Endothelial cell of umbilical vein (primary cell): ENCODE measurements at regions not wholly inside any gene's neighbourhood (a gene's known extent, or its start where the extent isn't known, plus 50 kb on each side); places are given as distances from the start of the nearest gene placed in this dataset.

Source experiments
- BruUV-seq: library from RNA; stranded (reverse); fragments of 400-500 nt; replicated peaks from 2 replicates; lab custom pipeline; 2021; lab: Mats Ljungman, UMichigan
- CTCF ChIA-PET: fragments of 300-600, 350-600 bp; sonication (Branson Sonifier 250); formaldehyde crosslinking; loops from one replicate; lab custom pipeline; 2021; ENCODE audit warnings: antibody characterized with exemption, inconsistent platforms; lab: Charles Lee
- POLR2A ChIA-PET: fragments of 300-600, 350-600 bp; sonication (Branson Sonifier 250); formaldehyde crosslinking; loops from one replicate; lab custom pipeline; 2021; ENCODE audit warnings: antibody characterized with exemption, inconsistent platforms; lab: Charles Lee
- DNase-seq: peaks from one replicate; pipeline ENCODE4 v3.0.0-alpha.2; 2011; ENCODE audit warnings: low read depth, low spot score
- FAIRE-seq: peaks from 2 replicates; lab custom pipeline; 2011; peaks lifted over from hg19 to GRCh38; lab: Jason Lieb, UNC
- H2AFZ ChIP-seq: 2 replicates; pipeline ENCODE4 v1.6.0; 2012; ENCODE audit warnings: low read depth, low read length, control low read depth, inconsistent platforms
- H3K27ac ChIP-seq: 2 replicates; pipeline ENCODE4 v1.5.1; 2011; ENCODE audit warnings: low read depth, mild to moderate bottlenecking, control low read depth, low read length, moderate library complexity; ENCODE audit not compliant: insufficient read depth
- H3K27me3 ChIP-seq, 2 experiments: 2 replicates each; pipeline versions ENCODE4 v1.6.0 to v1.6.1; 2011; ENCODE audit warnings: low read length in 2 of 2, mixed read lengths in 1 of 2; ENCODE audit not compliant: control insufficient read depth in 2 of 2, insufficient read depth in 2 of 2
- H3K36me3 ChIP-seq, 2 experiments: 2 replicates in 1 of 2; 3 replicates in 1 of 2; pipeline ENCODE4 v1.5.1; 2011; ENCODE audit warnings: low read length in 2 of 2, mild to moderate bottlenecking in 1 of 2, moderate library complexity in 1 of 2; ENCODE audit not compliant: control insufficient read depth in 2 of 2, insufficient read depth in 2 of 2; ENCODE audit errors: extremely low read depth in 1 of 2
- H3K4me1 ChIP-seq: 3 replicates; pipeline ENCODE4 v1.5.1; 2011; ENCODE audit warnings: mild to moderate bottlenecking, low read length; ENCODE audit not compliant: control insufficient read depth, insufficient read depth; ENCODE audit errors: extremely low read depth
- H3K4me2 ChIP-seq: 2 replicates; pipeline ENCODE4 v1.6.1; 2011; ENCODE audit warnings: low read length, control low read depth, mixed read lengths; ENCODE audit not compliant: insufficient read depth
- H3K4me3 ChIP-seq, 3 experiments: fragments of 200-600 bp in 1 of 3; sonication (generic), shearing (Covaris generic) in 1 of 3; replicated peaks in 1 of 3; 2 replicates each; pipeline ENCODE4 v1.5.1; 2011 to 2016; ENCODE audit warnings: control low read depth in 3 of 3, low read length in 3 of 3, mild to moderate bottlenecking in 2 of 3, inconsistent platforms in 1 of 3, low read depth in 1 of 3, moderate library complexity in 1 of 3; ENCODE audit not compliant: insufficient read depth in 1 of 3
- H3K79me2 ChIP-seq: 2 replicates; pipeline ENCODE4 v1.6.0; 2012; ENCODE audit warnings: low read length, inconsistent platforms; ENCODE audit not compliant: control insufficient read depth, insufficient read depth
- H3K9ac ChIP-seq: replicated peaks from 2 replicates; pipeline ENCODE3; 2011; ENCODE audit warnings: low read length, control low read depth; ENCODE audit not compliant: insufficient read depth; ENCODE audit errors: extremely low read depth
- H3K9me1 ChIP-seq: replicated peaks from 3 replicates; pipeline ENCODE4 v1.6.0; 2011; ENCODE audit warnings: mild to moderate bottlenecking, low read length; ENCODE audit not compliant: control insufficient read depth, insufficient read depth; ENCODE audit errors: extremely low read depth
- H3K9me3 ChIP-seq: replicated peaks from 2 replicates; pipeline ENCODE4 v1.5.1; 2012; ENCODE audit warnings: low read length, inconsistent platforms; ENCODE audit not compliant: control insufficient read depth, insufficient read depth
- H4K20me1 ChIP-seq: replicated peaks from 2 replicates; pipeline ENCODE3; 2011; ENCODE audit warnings: mild to moderate bottlenecking, low read length; ENCODE audit not compliant: control insufficient read depth, insufficient read depth; ENCODE audit errors: extremely low read depth
- CTCF ChIP-seq, 2 donors: IDR thresholded peaks; 1 replicate in 1 of 2; 2 replicates in 1 of 2; pipeline ENCODE4 v1.5.1; 2011; ENCODE audit warnings: low read length in 2 of 2, mild to moderate bottlenecking in 2 of 2, moderate library complexity in 2 of 2, control low read depth in 1 of 2, inconsistent platforms in 1 of 2, low read depth in 1 of 2; ENCODE audit not compliant: insufficient read depth in 1 of 2; ENCODE audit errors: extremely low read depth in 1 of 2
- EZH2 ChIP-seq: IDR thresholded peaks from 2 replicates; pipeline ENCODE4 v1.6.1; 2012; ENCODE audit warnings: borderline replicate concordance, low read depth, mild to moderate bottlenecking, moderate library complexity, low read length, inconsistent platforms; ENCODE audit not compliant: severe bottlenecking
- FOS ChIP-seq: IDR thresholded peaks from 2 replicates; pipeline ENCODE4 v1.6.1; 2011; ENCODE audit warnings: mild to moderate bottlenecking, low read length, moderate library complexity, borderline replicate concordance; ENCODE audit not compliant: insufficient read depth
- GATA2 ChIP-seq: IDR thresholded peaks from 2 replicates; pipeline ENCODE4 v1.7.0; 2011; ENCODE audit warnings: low read depth, mild to moderate bottlenecking, moderate library complexity, mixed read lengths, low read length; ENCODE audit not compliant: insufficient read length, insufficient read depth
- JUN ChIP-seq: IDR thresholded peaks from 2 replicates; pipeline ENCODE4 v1.6.1; 2011; ENCODE audit warnings: borderline replicate concordance, low read depth; ENCODE audit not compliant: insufficient read length, insufficient read depth
- MAX ChIP-seq: IDR thresholded peaks from 2 replicates; pipeline ENCODE4 v1.6.1; 2011; ENCODE audit not compliant: insufficient read depth, insufficient read length
- MYC ChIP-seq: IDR thresholded peaks from one replicate; pipeline ENCODE4 v1.6.1; 2011; ENCODE audit warnings: mild to moderate bottlenecking, low read depth, low read length
- POLR2A ChIP-seq: IDR thresholded peaks from 2 replicates; pipeline ENCODE4 v1.6.1; 2012; ENCODE audit warnings: low read depth, mild to moderate bottlenecking, control low read depth, low read length
- POLR2AphosphoS5 ChIP-seq: IDR thresholded peaks from 2 replicates; pipeline ENCODE4 v1.6.1; 2012; ENCODE audit warnings: low read depth, mild to moderate bottlenecking, control low read depth, low read length, moderate library complexity; ENCODE audit not compliant: insufficient read depth
- dilution Hi-C: fragments of 300-500 bp; cut with MboI; formaldehyde crosslinking; loops from one replicate; pipeline ENCODE4 v1.15.0; 2019; ENCODE audit warnings: low sequenced_read_pairs; ENCODE audit not compliant: extremely low pct_ligation_motif_present
- intact Hi-C: fragments of 100-400 bp; cut with micrococcal nuclease; formaldehyde crosslinking; loops from one replicate; pipeline ENCODE4 v1.10.0; 2022

- Histone ChIP-seq H3K36me3 (no peaks in the 10 kb centered on the region), H3K4me2 (no peak overlapping the region), H3K4me3 (no peak overlapping the region), H4K20me1 (no peaks in the 10 kb centered on the region), H3K27ac (no peak overlapping the region), H3K9me1 (no peaks in the 10 kb centered on the region), H3K27me3 (no peaks in the 10 kb centered on the region), H3K9ac (no peak overlapping the region), H2AFZ (no peak overlapping the region), H3K4me1 (no peaks in the 10 kb centered on the region), H3K9me3 (peaks cover 3% of the 10 kb centered on the region), H3K79me2 (no peaks in the 10 kb centered on the region)
- no TSS peak for BruUV-seq
- ChIA-PET CTCF (no interaction called here), POLR2A (no interaction called here)
- dilution Hi-C loops = no loop called here
- intact Hi-C loops = no loop called here
- TF ChIP-seq POLR2AphosphoS5 (no peak), JUN (no peak), MAX (no peak), CTCF (IDR thresholded peaks at IDR 0.05; ENCODE audit: extremely low read depth in 1 of 2, insufficient read depth in 1 of 2, low read depth in 1 of 2, low read length in 2 of 2) (no peak), POLR2A (no peak), FOS (no peak), GATA2 (no peak), MYC (no peak), EZH2 (no peak)
- DNase-seq = no peak
- FAIRE-seq = no peak
Measured at GRCh38 chr4:115749404-115749803, 636.0 kb upstream of the NDST4 start.
